GM06990 (cell line): ENCODE measurements at regions not wholly inside any gene's neighbourhood (a gene's known extent, or its start where the extent isn't known, plus 50 kb on each side); places are given as distances from the start of the nearest gene placed in this dataset.

Experiments used
- DNase-seq: peaks from one replicate; pipeline ENCODE4 v3.0.0-alpha.2; 2011; ENCODE audit not compliant: insufficient read length; ENCODE audit errors: extremely low read depth
- H3K27me3 ChIP-seq: replicated peaks from 2 replicates; pipeline ENCODE4 v1.6.0; 2011; ENCODE audit warnings: low read length; ENCODE audit not compliant: control insufficient read depth, insufficient read depth
- H3K36me3 ChIP-seq: 2 replicates; pipeline ENCODE4 v1.5.1; 2011; ENCODE audit warnings: low read length; ENCODE audit not compliant: control insufficient read depth, insufficient read depth
- H3K4me3 ChIP-seq: replicated peaks from 2 replicates; pipeline ENCODE4 v1.5.1; 2011; ENCODE audit warnings: low read depth, mild to moderate bottlenecking, control low read depth, low read length
- CTCF ChIP-seq: IDR thresholded peaks from 2 replicates; pipeline ENCODE4 v1.5.1; 2011; ENCODE audit warnings: low read length, control low read depth, mild to moderate bottlenecking, inconsistent platforms; ENCODE audit not compliant: insufficient read depth, poor library complexity, severe bottlenecking

- no peak for DNase-seq
- TF ChIP-seq CTCF: no peak
- peaks cover 2% of the 10 kb centered on the region; the same call in 1 of the 2 replicates for H3K27me3 ChIP-seq
- no peaks in the 10 kb centered on the region for H3K36me3 ChIP-seq
- no peak overlapping the region for H3K4me3 ChIP-seq
Observed at GRCh38 chr9:90400091-90400490, 242.5 kb downstream of the DIRAS2 start.

GRCh38 chr9:90408659-90409058, 234.0 kb downstream of the DIRAS2 start:
- no peak for TF ChIP-seq CTCF

GRCh38 chr9:90419221-90419851, 223.3 kb downstream of the DIRAS2 start:
- no peak for DNase-seq
- Histone ChIP-seq H3K36me3 (no peaks in the 10 kb centered on the region), H3K4me3 (no peak overlapping the region), H3K27me3 (no peaks in the 10 kb centered on the region; the same call in 1 of the 2 replicates)
- TF ChIP-seq CTCF: no peak

More at GRCh38 chr9:90408659-90409058, 234.0 kb downstream of the DIRAS2 start:
- Histone ChIP-seq H3K27me3 (peaks cover 2% of the 10 kb centered on the region; the same call in 1 of the 2 replicates), H3K36me3 (no peaks in the 10 kb centered on the region), H3K4me3 (no peak overlapping the region)
- no peak for DNase-seq

GRCh38 chr9:90420211-90420610, 222.4 kb downstream of the DIRAS2 start:
- no peaks in the 10 kb centered on the region for H3K36me3 ChIP-seq
- TF ChIP-seq CTCF: no peak
- no peak overlapping the region for H3K4me3 ChIP-seq
- H3K27me3 ChIP-seq: no peaks in the 10 kb centered on the region; the same call in 1 of the 2 replicates
- DNase-seq: no peak

- no peak for DNase-seq
- no peak for TF ChIP-seq CTCF
- Histone ChIP-seq H3K4me3 (no peak overlapping the region), H3K36me3 (no peaks in the 10 kb centered on the region), H3K27me3 (no peaks in the 10 kb centered on the region; the same call in 1 of the 2 replicates)
Observed at GRCh38 chr9:90420768-90421513, 221.7 kb downstream of the DIRAS2 start.
